ENCODE measurements at regions not wholly inside any gene's neighbourhood (a gene's known extent, or its start where the extent isn't known, plus 50 kb on each side); places are given as distances from the start of the nearest gene placed in this dataset.

DNA sequence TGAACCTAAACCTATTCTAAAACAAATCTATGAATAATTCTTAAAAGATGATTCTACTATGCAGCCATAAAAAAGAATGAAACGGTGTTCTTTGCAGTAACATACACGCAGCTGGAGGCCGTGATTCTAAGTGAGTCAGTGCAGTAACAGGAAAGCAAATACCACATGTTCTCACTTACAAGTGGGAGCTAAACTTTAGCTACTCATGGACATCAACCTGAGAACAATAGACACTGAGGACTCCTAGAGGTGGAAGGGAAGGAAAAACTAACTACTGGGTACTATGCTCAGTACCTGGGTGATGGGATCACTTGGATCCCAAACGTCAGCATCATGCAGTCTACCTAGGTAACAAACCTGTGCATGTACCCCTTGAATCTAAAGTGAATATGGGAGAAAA, 575.0 kb upstream of the MGMT start:
- Mint-ChIP-seq H3K4me1 (no peaks in the 10 kb centered on the region), H3K4me3 (no peak overlapping the region), H3K27me3 (no peaks in the 10 kb centered on the region), H3K27ac (no peak overlapping the region), H3K36me3 (ENCODE audit: low read depth) (no peaks in the 10 kb centered on the region)
- ATAC-seq (no peak), DNase-seq (no peak)
- no peaks in the 10 kb centered on the region for H3K9me3 ChIP-seq (ENCODE audit: control insufficient read depth, low read length, poor library complexity, severe bottlenecking)

DNA sequence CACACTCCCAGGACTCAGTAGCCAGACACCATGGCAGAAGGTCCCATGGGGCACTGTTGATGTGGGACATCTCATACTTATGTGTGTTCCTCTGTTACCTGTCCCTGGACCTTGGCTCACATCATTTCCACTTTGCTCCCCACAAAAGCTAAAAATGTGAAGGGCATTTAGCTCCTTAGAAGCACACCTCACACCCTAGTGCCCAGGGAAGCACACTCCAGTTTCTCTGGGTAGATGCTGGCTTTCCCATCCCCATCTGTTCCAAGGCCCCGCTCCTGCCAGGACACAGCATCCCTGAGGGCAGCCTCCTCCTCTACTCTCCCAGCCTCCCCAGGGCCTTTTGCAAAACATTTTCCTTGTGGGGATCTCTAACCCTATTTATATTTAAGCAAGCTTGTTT, 572.4 kb upstream of the MGMT start:
- Mint-ChIP-seq H3K4me1 (no peaks in the 10 kb centered on the region), H3K27me3 (no peaks in the 10 kb centered on the region), H3K4me3 (no peak overlapping the region), H3K27ac (no peak overlapping the region), H3K36me3 (ENCODE audit: low read depth) (no peaks in the 10 kb centered on the region)
- DNase-seq (no peak), ATAC-seq (no peak)
- H3K9me3 ChIP-seq (ENCODE audit: control insufficient read depth, low read length, poor library complexity, severe bottlenecking), result no peaks in the 10 kb centered on the region

DNA sequence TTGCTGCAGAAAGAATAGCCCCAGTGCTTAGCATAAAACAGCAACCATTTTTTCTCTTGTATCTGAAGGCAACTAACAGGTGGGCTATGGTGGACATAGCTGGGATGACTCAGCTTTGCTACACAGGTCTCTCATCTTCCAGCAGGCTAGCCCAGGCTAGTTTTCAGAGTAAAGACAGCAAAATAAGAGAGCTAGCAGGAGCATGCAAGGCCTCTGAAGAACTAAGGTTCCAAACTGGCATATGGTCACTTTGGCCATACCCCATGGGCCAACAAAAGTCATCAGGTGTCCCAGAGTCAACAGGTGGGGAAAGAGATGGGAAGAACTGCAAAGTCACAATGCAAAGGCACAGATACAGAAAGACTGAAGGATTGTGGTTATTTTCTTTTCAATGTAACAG, 571.6 kb upstream of the MGMT start:
- Mint-ChIP-seq H3K4me3 (no peak overlapping the region), H3K27ac (no peak overlapping the region), H3K27me3 (no peaks in the 10 kb centered on the region), H3K4me1 (no peaks in the 10 kb centered on the region), H3K36me3 (ENCODE audit: low read depth) (no peaks in the 10 kb centered on the region)
- ATAC-seq (no peak), DNase-seq (no peak)
- H3K9me3 ChIP-seq (ENCODE audit: control insufficient read depth, low read length, poor library complexity, severe bottlenecking), result no peaks in the 10 kb centered on the region

DNA sequence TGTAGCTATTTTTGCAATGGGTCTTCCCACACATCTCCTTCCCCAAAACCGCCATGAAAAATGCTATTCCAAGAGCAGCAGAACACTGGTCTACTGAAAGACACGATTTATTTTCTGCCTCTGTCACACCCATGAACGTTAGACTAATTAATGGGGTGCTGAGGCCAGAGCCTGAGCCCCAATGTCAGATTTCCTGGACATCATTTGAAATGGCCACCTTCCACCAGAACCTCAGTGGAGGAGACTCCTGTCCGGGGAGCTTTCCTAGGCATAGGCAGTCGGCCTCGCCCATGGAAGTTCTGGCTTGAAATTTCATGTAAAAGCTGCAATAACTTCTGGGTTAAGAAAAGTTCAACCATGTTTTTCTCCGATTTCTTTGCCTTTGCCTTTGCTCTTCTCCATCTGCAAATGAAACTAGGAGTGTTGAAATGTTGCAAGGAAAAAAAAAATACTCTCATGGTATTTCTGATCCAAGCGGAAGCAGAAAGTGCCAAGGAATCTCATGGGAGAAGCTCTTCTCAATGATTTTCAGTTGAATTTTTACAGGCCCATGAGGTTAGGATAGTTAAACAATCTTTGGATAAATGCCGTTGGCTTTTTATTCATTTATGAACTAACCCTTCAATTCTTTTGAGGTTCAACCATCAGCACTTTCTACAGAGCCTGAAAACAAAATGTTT, 570.8 kb upstream of the MGMT start:
- ATAC-seq, result no peak
- Mint-ChIP-seq H3K4me1 (no peaks in the 10 kb centered on the region), H3K4me3 (no peak overlapping the region), H3K27me3 (no peaks in the 10 kb centered on the region), H3K27ac (no peak overlapping the region), H3K36me3 (ENCODE audit: low read depth) (no peaks in the 10 kb centered on the region)
- DNase-seq, result no peak
- no peaks in the 10 kb centered on the region for H3K9me3 ChIP-seq (ENCODE audit: control insufficient read depth, low read length, poor library complexity, severe bottlenecking)

DNA sequence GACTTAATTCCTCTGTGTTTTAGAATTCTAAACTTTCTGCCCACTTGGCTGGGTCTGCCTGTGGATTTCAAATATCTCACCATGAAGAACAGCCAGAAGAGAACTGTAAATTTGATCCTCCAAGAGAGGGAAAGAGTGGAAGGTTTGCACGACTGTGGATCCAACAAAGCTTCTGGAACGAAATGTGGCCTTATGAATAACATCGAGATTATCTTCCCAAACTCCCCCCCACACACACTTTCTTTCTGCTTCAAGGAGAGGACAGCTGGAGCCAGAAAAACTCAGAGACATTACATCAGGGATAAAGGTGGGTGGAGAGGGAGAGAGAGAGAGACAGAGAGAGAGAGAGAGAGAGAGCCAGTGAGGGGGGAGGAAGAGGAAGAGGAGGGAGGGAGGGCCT, 570.1 kb upstream of the MGMT start:
- Mint-ChIP-seq H3K4me1 (no peaks in the 10 kb centered on the region), H3K36me3 (ENCODE audit: low read depth) (no peaks in the 10 kb centered on the region), H3K27ac (no peak overlapping the region), H3K4me3 (no peak overlapping the region), H3K27me3 (no peaks in the 10 kb centered on the region)
- DNase-seq, result no peak
- no peaks in the 10 kb centered on the region for H3K9me3 ChIP-seq (ENCODE audit: control insufficient read depth, low read length, poor library complexity, severe bottlenecking)
- no peak for ATAC-seq

DNA sequence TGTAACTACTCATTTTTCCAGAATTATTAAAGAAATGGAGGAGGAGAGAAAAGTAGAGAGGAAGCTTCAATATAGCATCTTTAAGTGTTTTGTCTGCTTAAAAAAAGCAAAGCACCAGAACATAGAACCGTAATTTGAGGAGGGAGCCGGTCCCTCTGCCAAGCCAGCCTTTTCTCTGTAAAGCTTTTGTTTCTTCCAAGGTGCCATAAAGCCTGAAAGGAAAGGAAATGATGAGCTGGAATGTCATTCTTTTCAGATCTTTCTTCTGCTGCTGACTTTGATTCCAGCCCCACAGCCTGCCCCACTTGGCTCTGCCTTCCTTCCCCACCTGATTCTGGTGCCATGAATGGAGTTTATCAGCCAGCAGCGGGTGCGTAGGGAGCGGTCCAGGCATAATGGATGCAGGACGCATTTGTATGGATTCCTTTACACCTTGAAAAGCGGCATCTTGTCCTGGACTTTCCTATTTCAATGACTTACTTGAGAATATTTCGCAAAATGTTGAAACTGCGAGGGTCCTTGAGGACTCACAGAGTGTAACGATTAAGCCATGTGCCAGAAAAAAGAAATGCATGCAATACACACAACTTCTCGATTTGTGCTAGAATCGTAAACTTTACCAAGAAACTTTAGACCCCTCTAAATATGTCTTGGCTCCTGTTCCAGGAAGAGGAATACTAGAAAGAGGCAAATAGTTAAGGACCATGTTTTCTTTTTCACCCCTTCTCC, 569.5 kb upstream of the MGMT start:
- Mint-ChIP-seq H3K4me3 (no peak overlapping the region), H3K27me3 (no peaks in the 10 kb centered on the region), H3K36me3 (ENCODE audit: low read depth) (no peaks in the 10 kb centered on the region), H3K4me1 (no peaks in the 10 kb centered on the region), H3K27ac (no peak overlapping the region)
- ATAC-seq (no peak), DNase-seq (no peak)
- no peaks in the 10 kb centered on the region for H3K9me3 ChIP-seq (ENCODE audit: control insufficient read depth, low read length, poor library complexity, severe bottlenecking)

DNA sequence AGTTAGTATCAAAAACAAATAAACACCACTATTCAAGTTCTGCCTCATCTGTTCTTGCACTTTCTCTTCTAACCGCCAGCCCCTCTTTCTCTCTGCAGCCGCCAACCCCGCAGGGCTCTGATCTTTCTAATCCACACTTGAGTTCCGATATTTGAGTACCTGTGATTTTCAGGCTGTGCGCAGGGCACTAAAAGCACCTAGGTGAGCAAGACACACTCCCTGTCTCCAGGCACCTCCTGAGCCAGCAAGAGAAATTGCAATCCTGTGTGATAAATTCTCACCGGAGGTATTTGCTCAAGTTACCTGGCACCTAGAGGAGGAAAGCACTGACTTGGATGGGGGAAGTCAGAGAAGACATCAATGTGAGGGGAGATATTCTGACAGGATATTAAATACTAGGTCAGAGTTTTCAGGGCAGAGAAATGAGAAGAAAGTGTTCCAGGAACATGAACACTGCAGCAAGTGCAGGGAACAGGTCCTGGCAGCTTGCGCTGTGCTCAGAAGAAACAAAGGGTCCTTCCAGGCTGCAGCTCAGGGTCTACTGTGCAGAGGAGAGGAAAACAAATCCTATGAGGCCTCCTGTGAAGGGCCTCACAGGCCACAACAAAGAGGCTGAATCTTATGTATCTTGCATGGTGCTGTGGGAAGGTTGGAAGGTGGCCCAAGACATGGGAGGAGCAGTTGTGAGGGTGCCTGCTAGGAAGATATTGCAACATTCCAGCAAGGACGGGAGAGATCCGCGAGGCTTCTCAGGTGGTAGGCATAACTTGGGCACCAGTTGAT, 568.7 kb upstream of the MGMT start:
- DNase-seq (no peak), ATAC-seq (no peak)
- no peak overlapping the region for H3K4me3 Mint-ChIP-seq
- H3K36me3 Mint-ChIP-seq (ENCODE audit: low read depth), result no peaks in the 10 kb centered on the region
- no peaks in the 10 kb centered on the region for H3K4me1 Mint-ChIP-seq
- H3K27ac Mint-ChIP-seq, result no peak overlapping the region
- no peaks in the 10 kb centered on the region for H3K9me3 ChIP-seq (ENCODE audit: control insufficient read depth, low read length, poor library complexity, severe bottlenecking)
- no peaks in the 10 kb centered on the region for H3K27me3 Mint-ChIP-seq

DNA sequence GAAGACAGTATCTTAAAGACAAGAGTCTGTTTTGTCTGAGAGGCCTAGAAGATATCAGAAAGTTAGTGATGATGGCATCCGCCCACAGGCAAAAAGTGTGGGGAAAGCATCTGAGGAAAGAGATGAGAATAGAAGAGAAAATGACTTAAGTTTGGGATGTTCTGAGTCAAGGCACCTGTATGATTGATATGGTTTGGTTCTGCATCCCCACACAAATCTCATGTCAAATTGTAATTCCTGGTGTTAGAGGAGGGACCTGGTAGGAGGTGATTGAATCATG, 568.2 kb upstream of the MGMT start:
- Mint-ChIP-seq H3K36me3 (ENCODE audit: low read depth) (no peaks in the 10 kb centered on the region), H3K4me1 (no peaks in the 10 kb centered on the region)

DNA sequence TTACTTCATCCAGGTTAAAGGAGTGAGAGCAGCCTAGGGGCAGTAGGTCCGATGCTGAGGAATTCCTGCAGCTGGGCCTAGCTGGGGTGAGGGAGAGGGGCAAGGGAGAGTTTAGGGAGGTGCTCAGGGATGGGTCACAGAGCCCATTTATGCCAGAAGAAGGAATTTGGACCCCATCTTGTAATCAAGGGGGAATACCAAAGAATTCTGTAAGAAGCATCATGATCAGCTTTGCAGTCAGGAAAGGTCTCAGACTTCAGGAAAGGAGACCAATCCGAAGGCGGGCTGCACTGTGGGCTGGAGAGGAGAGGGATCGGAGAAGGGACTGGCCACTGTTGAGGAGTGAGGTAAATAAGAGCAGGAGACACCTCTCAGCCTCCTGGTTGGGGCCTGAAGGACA, 566.6 kb upstream of the MGMT start:
- Mint-ChIP-seq H3K27me3 (no peaks in the 10 kb centered on the region), H3K4me1 (no peaks in the 10 kb centered on the region), H3K4me3 (no peak overlapping the region), H3K27ac (no peak overlapping the region), H3K36me3 (ENCODE audit: low read depth) (no peaks in the 10 kb centered on the region)
- DNase-seq, result no peak
- no peaks in the 10 kb centered on the region for H3K9me3 ChIP-seq (ENCODE audit: control insufficient read depth, low read length, poor library complexity, severe bottlenecking)
- no peak for ATAC-seq

More for the DNA sequence above, 568.2 kb upstream of the MGMT start:
- DNase-seq (no peak), ATAC-seq (no peak)
- no peak overlapping the region for H3K27ac Mint-ChIP-seq
- no peak overlapping the region for H3K4me3 Mint-ChIP-seq
- H3K9me3 ChIP-seq (ENCODE audit: control insufficient read depth, low read length, poor library complexity, severe bottlenecking), result no peaks in the 10 kb centered on the region
- no peaks in the 10 kb centered on the region for H3K27me3 Mint-ChIP-seq

DNA sequence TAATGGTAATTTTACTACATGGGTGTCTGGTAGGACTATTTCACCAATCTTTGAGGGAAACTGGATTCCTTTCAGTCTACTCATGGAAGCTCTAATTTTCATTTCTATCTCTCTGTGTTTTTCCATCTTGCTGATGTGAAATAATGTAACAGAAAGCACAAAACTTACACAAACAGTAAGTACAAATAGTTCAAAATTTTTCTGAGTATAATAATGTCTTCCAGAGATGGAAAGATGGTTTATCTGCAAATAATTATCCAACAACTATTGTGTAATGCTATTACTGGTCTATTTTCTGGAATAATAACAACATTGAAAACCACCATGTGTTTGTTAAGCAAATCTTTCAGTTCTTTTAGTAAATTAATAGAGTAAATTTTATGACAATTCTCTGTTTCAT, 565.8 kb upstream of the MGMT start:
- Mint-ChIP-seq H3K27ac (no peak overlapping the region), H3K27me3 (no peaks in the 10 kb centered on the region), H3K4me1 (no peaks in the 10 kb centered on the region), H3K4me3 (no peak overlapping the region), H3K36me3 (ENCODE audit: low read depth) (no peaks in the 10 kb centered on the region)
- H3K9me3 ChIP-seq (ENCODE audit: control insufficient read depth, low read length, poor library complexity, severe bottlenecking), result no peaks in the 10 kb centered on the region
- no peak for ATAC-seq
- no peak for DNase-seq

DNA sequence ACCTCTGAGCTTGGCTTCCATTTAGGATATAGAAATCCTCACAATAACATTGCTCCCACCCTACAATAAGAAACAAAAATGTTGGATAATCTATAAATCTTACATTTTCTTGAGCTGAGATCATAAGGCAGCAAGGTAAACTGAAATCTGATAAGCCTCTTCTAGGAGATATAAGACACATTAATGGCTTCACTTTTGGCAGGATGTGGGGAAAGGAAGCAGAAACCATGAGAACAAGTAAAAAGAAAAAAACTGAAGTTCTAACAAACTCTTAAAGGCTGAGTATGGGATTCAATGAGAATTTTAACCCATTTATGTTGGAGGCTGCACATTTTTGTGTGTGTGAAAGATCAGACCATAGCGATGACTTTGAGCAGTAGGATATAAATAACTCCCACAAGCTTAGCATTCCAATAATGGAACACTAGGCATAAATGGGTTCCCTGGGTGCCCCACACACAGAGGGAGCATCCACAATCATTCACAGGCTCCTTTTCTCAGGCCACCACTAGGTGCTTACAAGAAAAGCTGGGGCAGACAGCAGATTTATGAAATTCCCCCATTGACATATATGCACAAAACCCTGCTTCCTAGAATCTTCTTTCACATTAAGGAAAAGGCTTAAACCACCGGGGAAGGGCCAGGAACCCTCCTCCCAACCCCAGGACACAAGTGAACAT, 564.9 kb upstream of the MGMT start:
- Mint-ChIP-seq H3K36me3 (ENCODE audit: low read depth) (no peaks in the 10 kb centered on the region), H3K27me3 (no peaks in the 10 kb centered on the region), H3K4me3 (no peak overlapping the region), H3K4me1 (no peaks in the 10 kb centered on the region), H3K27ac (no peak overlapping the region)
- ATAC-seq, result no peak
- no peaks in the 10 kb centered on the region for H3K9me3 ChIP-seq (ENCODE audit: control insufficient read depth, low read length, poor library complexity, severe bottlenecking)
- DNase-seq, result no peak

DNA sequence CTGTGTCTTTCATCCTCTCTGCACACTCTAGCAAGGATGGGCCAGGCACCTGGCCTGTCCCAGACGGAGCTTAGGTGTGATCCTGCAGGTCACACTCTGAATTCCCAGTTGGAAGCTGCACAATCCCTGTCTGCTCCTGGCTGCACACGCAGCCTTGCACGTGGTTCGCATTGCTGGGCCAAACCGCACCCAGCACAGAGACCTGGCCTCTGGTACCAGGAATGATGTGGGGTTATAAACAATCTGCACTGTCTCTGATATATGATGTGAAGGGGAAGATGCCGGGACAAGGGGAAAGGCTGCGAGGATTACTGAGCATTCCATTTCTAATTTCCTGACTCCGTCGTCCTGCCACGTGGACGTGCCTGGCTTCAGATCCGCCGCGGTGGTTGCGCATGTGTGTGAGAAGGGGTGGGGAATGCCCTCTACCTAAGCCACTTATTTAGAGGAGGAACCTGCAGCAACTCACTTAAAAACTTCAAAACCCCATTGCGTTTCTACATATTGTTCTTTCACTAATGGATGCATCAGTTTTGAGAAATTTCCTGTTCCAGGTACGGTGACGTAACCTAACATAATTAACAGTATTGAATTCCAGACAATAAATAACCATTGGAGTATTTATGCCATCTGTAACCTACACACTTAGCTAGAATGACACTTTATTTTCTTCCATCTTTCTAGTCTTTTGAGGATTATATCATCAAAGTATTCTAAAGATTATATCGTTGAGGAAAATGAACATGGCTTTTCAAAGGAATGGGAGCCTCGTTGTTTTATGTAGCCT, 559.7 kb upstream of the MGMT start:
- Mint-ChIP-seq H3K27ac (no peak overlapping the region), H3K27me3 (no peaks in the 10 kb centered on the region)

DNA sequence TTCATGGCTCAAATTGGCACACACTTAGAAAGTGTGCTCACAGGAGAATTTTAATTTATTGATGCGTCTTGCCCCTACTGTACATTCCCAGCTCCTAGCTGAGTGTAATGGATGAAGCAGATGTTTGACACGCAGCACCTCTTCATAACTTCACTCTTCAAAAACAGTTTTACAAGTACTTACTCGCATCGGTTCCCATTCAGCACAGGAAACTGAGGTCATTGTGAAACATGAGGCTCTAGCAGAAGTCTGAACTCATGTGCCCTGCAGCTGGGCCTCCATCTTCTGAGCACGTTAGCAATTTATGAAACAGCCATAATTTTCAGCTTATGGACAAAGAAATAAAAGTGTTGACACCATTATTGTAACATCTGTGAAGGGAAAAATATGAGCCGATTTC, 558.9 kb upstream of the MGMT start:
- ATAC-seq (no peak), DNase-seq (no peak)
- Mint-ChIP-seq H3K36me3 (ENCODE audit: low read depth) (no peaks in the 10 kb centered on the region), H3K4me3 (no peak overlapping the region), H3K27ac (no peak overlapping the region), H3K4me1 (no peaks in the 10 kb centered on the region), H3K27me3 (no peaks in the 10 kb centered on the region)
- H3K9me3 ChIP-seq (ENCODE audit: control insufficient read depth, low read length, poor library complexity, severe bottlenecking), result no peaks in the 10 kb centered on the region

More for the DNA sequence above, 559.7 kb upstream of the MGMT start:
- no peak overlapping the region for H3K4me3 Mint-ChIP-seq
- no peak for ATAC-seq
- no peaks in the 10 kb centered on the region for H3K4me1 Mint-ChIP-seq
- no peak for DNase-seq
- no peaks in the 10 kb centered on the region for H3K9me3 ChIP-seq (ENCODE audit: control insufficient read depth, low read length, poor library complexity, severe bottlenecking)
- H3K36me3 Mint-ChIP-seq (ENCODE audit: low read depth), result no peaks in the 10 kb centered on the region

All from T-helper 17 cell (primary cell).